IMR-90 (cell line): ENCODE measurements at regions not wholly inside any gene's neighbourhood (a gene's known extent, or its start where the extent isn't known, plus 50 kb on each side); places are given as distances from the start of the nearest gene placed in this dataset.

ENCODE experiments used
- ATAC-seq: fragments of 200-7000 bp; cut with Tn5 transposase; 2 replicates; pipeline ENCODE4 v1.9.1; 2020; ENCODE audit warnings: low read depth, mild to moderate bottlenecking, moderate library complexity
- BruUV-seq: library from RNA; stranded (reverse); fragments of 400-500 nt; replicated peaks from 2 replicates; lab custom pipeline; 2021; lab: Mats Ljungman, UMichigan
- CTCF ChIA-PET: fragments of 300-600 bp; formaldehyde crosslinking; extraction: SDS; loops from one replicate; lab custom pipeline; 2021; ENCODE audit warnings: antibody characterized with exemption; lab: Yijun Ruan, JAX
- POLR2A ChIA-PET: fragments of 300-600 bp; sonication (Branson Sonifier 250); formaldehyde crosslinking; loops from one replicate; lab custom pipeline; 2022; ENCODE audit warnings: antibody characterized with exemption; ENCODE audit not compliant: unreplicated experiment; lab: Charles Lee
- DNase-seq: peaks from one replicate; pipeline ENCODE4 v3.0.0; 2013
- H2AFZ ChIP-seq: replicated peaks from 2 replicates; pipeline ENCODE3; 2013; ENCODE audit warnings: low read length, mild to moderate bottlenecking; ENCODE audit not compliant: poor library complexity
- H2AK5ac ChIP-seq: 2 replicates; pipeline ENCODE4 v1.6.1; 2013; ENCODE audit warnings: low read depth, low read length, inconsistent platforms
- H2AK9ac ChIP-seq: replicated peaks from 2 replicates; pipeline ENCODE3; 2013; ENCODE audit warnings: mild to moderate bottlenecking, low read depth, low read length, moderate library complexity; ENCODE audit not compliant: poor library complexity
- H2BK120ac ChIP-seq: 2 replicates; pipeline ENCODE4 v1.6.1; 2013; ENCODE audit warnings: low read depth, low read length, inconsistent platforms
- H2BK15ac ChIP-seq: 3 replicates; pipeline ENCODE4 v1.6.1; 2013; ENCODE audit warnings: low read depth, low read length, inconsistent platforms
- H2BK20ac ChIP-seq: 2 replicates; pipeline ENCODE4 v1.6.1; 2013; ENCODE audit warnings: low read depth, mild to moderate bottlenecking, inconsistent platforms, low read length, moderate library complexity
- H2BK5ac ChIP-seq: 2 replicates; pipeline ENCODE4 v1.6.1; 2013; ENCODE audit warnings: mild to moderate bottlenecking, low read depth, low read length, inconsistent platforms; ENCODE audit not compliant: poor library complexity, severe bottlenecking
- H3K14ac ChIP-seq: replicated peaks from 2 replicates; pipeline ENCODE4 v1.6.1; 2013; ENCODE audit warnings: low read depth, low read length, inconsistent platforms
- H3K18ac ChIP-seq: 2 replicates; pipeline ENCODE4 v1.6.1; 2013; ENCODE audit warnings: low read depth, low read length, control low read depth
- H3K23ac ChIP-seq: 2 replicates; pipeline ENCODE4 v1.6.1; 2013; ENCODE audit warnings: low read depth, low read length, inconsistent platforms
- H3K27ac ChIP-seq: 2 replicates; pipeline ENCODE4 v1.5.1; 2013; ENCODE audit warnings: mild to moderate bottlenecking, control low read depth, low read length; ENCODE audit not compliant: insufficient read depth
- H3K27me3 ChIP-seq: 2 replicates; pipeline ENCODE4 v1.6.1; 2013; ENCODE audit warnings: low read length; ENCODE audit not compliant: control insufficient read depth, insufficient read depth
- H3K36me3 ChIP-seq: 2 replicates; pipeline ENCODE4 v1.6.1; 2013; ENCODE audit warnings: low read length, mixed read lengths; ENCODE audit not compliant: control insufficient read depth, insufficient read depth
- H3K4ac ChIP-seq: 2 replicates; pipeline ENCODE4 v1.6.1; 2013; ENCODE audit warnings: low read depth, low read length, inconsistent platforms
- H3K4me1 ChIP-seq: 2 replicates; pipeline ENCODE4 v1.6.1; 2013; ENCODE audit warnings: low read length, mixed read lengths; ENCODE audit not compliant: control insufficient read depth, insufficient read depth
- H3K4me2 ChIP-seq: 2 replicates; pipeline ENCODE4 v1.6.1; 2013; ENCODE audit warnings: low read depth, mild to moderate bottlenecking, control low read depth, low read length, moderate library complexity
- H3K4me3 ChIP-seq: 2 replicates; pipeline ENCODE4 v1.5.1; 2013; ENCODE audit warnings: low read depth, mild to moderate bottlenecking, control low read depth, low read length, moderate library complexity; ENCODE audit not compliant: insufficient read depth
- H3K56ac ChIP-seq: 2 replicates; pipeline ENCODE4 v1.6.1; 2013; ENCODE audit warnings: low read length, inconsistent platforms; ENCODE audit not compliant: insufficient read depth; ENCODE audit errors: extremely low read depth
- H3K79me1 ChIP-seq, 2 experiments: 2 replicates each; pipeline ENCODE4 v1.6.1; 2013; ENCODE audit warnings: low read length in 2 of 2, inconsistent platforms in 1 of 2, low read depth in 1 of 2
- H3K9ac ChIP-seq: 2 replicates; pipeline ENCODE4 v1.6.1; 2013; ENCODE audit warnings: low read depth, low read length, control low read depth
- H3K9me1 ChIP-seq: 2 replicates; pipeline ENCODE4 v1.6.1; 2013; ENCODE audit warnings: low read length, inconsistent platforms; ENCODE audit not compliant: insufficient read depth
- H3K9me3 ChIP-seq: 2 replicates; pipeline ENCODE4 v1.6.1; 2013; ENCODE audit warnings: low read length; ENCODE audit not compliant: control insufficient read depth, insufficient read depth
- H4K20me1 ChIP-seq: 2 replicates; pipeline ENCODE4 v1.6.1; 2013; ENCODE audit warnings: low read length, inconsistent platforms; ENCODE audit not compliant: insufficient read depth
- H4K5ac ChIP-seq: 2 replicates; pipeline ENCODE4 v1.6.1; 2013; ENCODE audit warnings: mild to moderate bottlenecking, low read depth, low read length, control low read depth
- H4K8ac ChIP-seq, 2 experiments: 2 replicates each; pipeline ENCODE4 v1.6.1; 2013; ENCODE audit warnings: low read depth in 2 of 2, low read length in 2 of 2, control low read depth in 1 of 2, inconsistent platforms in 1 of 2
- H4K91ac ChIP-seq: 2 replicates; pipeline ENCODE4 v1.6.1; 2013; ENCODE audit warnings: low read depth, low read length, inconsistent platforms; ENCODE audit not compliant: insufficient read depth
- ELK1 ChIP-seq: fragments of 150-350 bp; IDR thresholded peaks from 2 replicates; pipeline ENCODE4 v1.6.1; 2016; ENCODE audit warnings: low read depth, mild to moderate bottlenecking, low read length, moderate library complexity, borderline replicate concordance
- FOS ChIP-seq: fragments of 150-350 bp; IDR thresholded peaks from 2 replicates; pipeline ENCODE4 v1.6.1; 2016; ENCODE audit warnings: low read depth, low read length
- MXI1 ChIP-seq: IDR thresholded peaks from 2 replicates; pipeline ENCODE4 v1.6.1; 2012; ENCODE audit warnings: low read depth, mild to moderate bottlenecking, low read length, moderate library complexity, borderline replicate concordance
- RCOR1 ChIP-seq: IDR thresholded peaks from 2 replicates; pipeline ENCODE4 v1.6.1; 2012; ENCODE audit warnings: mild to moderate bottlenecking, low read length, improper control_type of control experiment; ENCODE audit not compliant: insufficient replicate concordance
- WGBS, 2 experiments: methylation state at CpG; one replicate each; pipeline versions ENCODE4 v1.1.5 to v1.1.7; 2013; ENCODE audit warnings: missing lambda C conversion rate in 2 of 2; ENCODE audit not compliant: insufficient read length in 1 of 2; ENCODE audit errors: extremely low coverage in 2 of 2; 5-methylcytosine and 5-hydroxymethylcytosine counted together
- dilution Hi-C: fragments of 300-500 bp; cut with HindIII; formaldehyde crosslinking; loops from one replicate; pipeline ENCODE4 v1.14.3; 2018; ENCODE audit warnings: low sequenced_read_pairs; ENCODE audit not compliant: unreplicated experiment
- in situ Hi-C: fragments of 300-500 bp; cut with MboI; formaldehyde crosslinking; loops from 3 replicates; pipeline ENCODE4 v1.14.3; 2019; ENCODE audit warnings: low sequenced_read_pairs, inconsistent platforms, mixed read lengths
- intact Hi-C: fragments of 100-400 bp; cut with micrococcal nuclease; formaldehyde crosslinking; loops from 2 replicates; pipeline ENCODE4 v1.10.0; 2022

- Histone ChIP-seq H2BK120ac (no peak overlapping the region), H3K9me1 (no peaks in the 10 kb centered on the region), H4K5ac (no peak overlapping the region), H3K27me3 (no peaks in the 10 kb centered on the region), H3K9me3 (peaks cover 35% of the 10 kb centered on the region), H3K4me1 (no peaks in the 10 kb centered on the region), H2AFZ (no peak overlapping the region), H3K4me2 (no peak overlapping the region), H4K20me1 (no peaks in the 10 kb centered on the region), H3K9ac (no peak overlapping the region), H3K4ac (no peak overlapping the region), H3K18ac (no peak overlapping the region), H4K8ac (no peak overlapping the region), H3K79me1 (no peaks in the 10 kb centered on the region), H2BK15ac (no peak overlapping the region), H3K56ac (no peak overlapping the region), H2BK20ac (no peak overlapping the region), H2BK5ac (no peak overlapping the region), H3K36me3 (no peaks in the 10 kb centered on the region), H3K23ac (no peak overlapping the region), H4K91ac (no peak overlapping the region), H2AK9ac (no peak overlapping the region), H3K14ac (no peak overlapping the region), H2AK5ac (no peak overlapping the region), H3K4me3 (no peak overlapping the region), H3K27ac (no peak overlapping the region)
- CTCF ChIA-PET, result interaction anchor here (0.6 kb wide), 1 partner anchor 9 kb away, joined by 6 read pairs; no protein-coding TSS in a partner anchor
- WGBS, 2 experiments, result 34% methylated on average over 4 of the region's 11 CpGs; no CpG with 5 or more reads in 1 of the 2 experiments
- TF ChIP-seq ELK1 (no peak), MXI1 (no peak), FOS (no peak), RCOR1 (no peak)
- dilution Hi-C loops, result no loop called here
- no TSS peak for BruUV-seq
- DNase-seq (no peak), ATAC-seq (no peak)
- POLR2A ChIA-PET, result no interaction called here
- intact Hi-C loops, result no loop called here
- in situ Hi-C loops, result no loop called here
Observed at GRCh38 chr17:74126179-74126900, 77.1 kb upstream of the RPL38 start.
